GM21786 (cell line): ENCODE measurements at regions not wholly inside any gene's neighbourhood (a gene's known extent, or its start where the extent isn't known, plus 50 kb on each side); places are given as distances from the start of the nearest gene placed in this dataset.

Experiments used
- ATAC-seq: cut with Tn5 transposase; IDR thresholded peaks from one replicate; pipeline ENCODE4 v1.9.1; 2021; ENCODE audit not compliant: unreplicated experiment

DNA sequence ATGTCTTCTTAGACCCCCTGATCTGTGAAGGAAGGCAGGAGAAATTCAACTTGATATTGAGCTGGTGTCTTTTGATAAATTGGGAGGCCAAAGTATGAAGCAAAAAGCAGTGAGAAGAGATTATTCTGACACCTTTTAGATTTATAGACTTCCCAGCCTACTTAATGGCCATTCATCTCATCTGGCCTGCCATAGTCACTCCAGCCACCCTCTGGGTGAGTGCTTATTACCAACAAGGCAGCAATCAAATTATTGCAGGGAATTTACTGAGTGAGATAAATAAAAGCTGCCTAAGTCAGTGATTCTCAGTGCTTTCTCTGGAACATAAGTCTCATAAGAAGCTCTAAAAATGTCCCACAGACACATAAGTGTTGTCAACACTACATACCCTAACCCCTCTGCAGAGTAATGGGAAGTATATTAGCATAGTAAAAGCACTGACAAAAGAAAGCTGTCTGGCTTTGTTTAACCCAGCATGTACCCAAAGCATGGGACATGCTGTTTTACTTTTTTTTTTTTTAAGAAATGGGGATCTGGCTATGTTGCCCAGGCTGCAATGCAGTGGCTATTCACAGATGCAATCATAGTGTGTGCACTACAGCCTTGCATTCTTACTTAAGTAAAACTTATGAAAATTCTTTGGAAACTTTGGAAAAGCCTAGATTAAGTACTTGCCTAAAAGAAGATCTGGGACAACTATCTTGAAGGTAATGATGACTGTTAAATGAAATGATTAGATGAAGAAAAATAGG is 725.3 kb downstream of the TUSC7 start:
- no peak for ATAC-seq

DNA sequence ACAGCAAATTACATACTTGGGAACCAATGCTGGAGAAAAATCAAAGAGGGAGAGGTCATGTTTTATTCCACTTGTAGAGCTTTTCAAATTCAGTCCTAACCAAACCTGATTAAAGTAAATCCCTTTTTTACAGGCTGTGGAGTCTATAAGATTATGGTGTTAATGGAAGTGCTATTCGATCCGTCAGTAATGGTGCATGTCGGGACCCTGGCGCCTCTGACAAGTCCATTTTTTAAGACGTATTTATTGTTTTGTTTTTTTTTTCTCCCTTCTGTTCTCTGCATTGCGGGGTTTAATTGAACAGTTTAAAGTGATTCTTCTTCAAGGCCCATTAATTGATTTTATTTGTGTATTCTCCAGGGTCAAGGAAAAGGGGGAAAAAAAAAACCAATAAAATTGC is 725.9 kb downstream of the TUSC7 start:
- no peak for ATAC-seq

DNA sequence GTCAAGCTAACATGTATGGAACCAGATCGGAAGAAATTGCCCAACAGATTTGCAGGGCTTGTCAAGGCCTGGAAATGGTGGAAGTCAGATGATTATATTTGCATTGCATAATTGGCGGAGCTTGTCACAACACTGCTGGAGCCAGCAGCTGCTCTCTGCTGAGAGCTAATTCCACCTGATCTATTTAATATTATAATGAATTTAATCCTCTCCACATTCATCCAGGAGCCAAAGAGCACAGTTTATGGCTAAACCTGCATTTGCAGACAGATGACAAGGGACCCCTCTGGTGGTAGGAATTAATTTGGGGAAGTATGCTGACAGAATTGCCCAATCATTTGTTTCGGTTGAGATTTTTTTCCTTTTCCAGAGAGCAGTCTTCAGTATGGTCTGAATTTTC is 730.2 kb downstream of the TUSC7 start:
- no peak for ATAC-seq

DNA sequence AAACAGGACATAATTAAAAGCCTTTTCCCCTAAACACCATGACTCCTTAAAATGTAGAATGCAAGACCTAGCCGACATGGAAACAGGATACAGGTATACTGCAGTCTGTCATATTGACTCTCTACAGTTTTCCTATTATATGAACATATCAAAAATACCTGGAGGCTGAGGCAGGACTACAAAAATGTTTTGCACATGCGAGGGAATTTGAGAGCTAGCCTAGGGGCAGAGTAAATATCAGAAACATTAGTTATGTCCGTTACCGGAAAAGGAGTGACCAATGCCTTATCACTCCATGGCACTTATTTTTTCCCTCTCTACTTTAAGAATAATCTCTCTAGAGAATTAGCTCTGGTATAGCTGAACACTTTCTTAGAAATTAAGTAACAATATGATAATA is 732.3 kb downstream of the TUSC7 start:
- no peak for ATAC-seq

DNA sequence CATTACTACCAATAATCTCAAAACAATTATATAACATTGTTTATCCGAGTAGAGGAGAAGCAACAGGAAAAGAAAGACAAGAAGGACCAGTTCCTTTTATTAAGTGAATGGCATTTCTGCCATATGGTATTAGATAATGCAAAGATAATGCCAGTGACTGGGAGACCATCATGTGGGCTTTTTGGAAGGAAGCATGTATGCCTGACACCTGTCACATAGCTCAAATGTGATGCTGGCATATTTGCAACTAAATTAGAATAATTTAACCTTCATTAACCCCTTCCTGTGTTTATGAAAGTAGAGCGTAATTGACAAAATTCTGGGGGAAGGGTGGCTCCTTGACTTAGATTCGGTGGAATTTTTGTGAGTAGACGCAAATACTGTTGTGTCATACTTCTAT is 733.0 kb downstream of the TUSC7 start:
- ATAC-seq = no peak

DNA sequence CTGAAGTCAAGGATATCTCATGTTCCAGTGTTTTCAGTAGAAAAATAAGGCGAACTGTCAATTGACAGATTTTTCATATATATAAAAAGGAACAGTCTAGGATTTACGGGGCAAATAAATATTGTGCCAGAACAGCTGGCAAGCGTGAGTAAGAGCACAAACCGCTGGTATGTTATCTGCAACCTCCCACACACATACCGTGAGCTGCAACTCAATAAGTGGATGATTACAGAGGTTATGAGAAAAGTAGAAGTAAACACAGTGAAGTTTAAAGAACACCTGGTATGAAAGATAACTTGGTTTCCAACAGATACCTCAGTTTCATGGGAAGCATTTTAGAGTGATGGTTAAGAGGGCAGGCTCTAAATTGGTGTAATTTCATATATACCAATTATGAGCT is 733.4 kb downstream of the TUSC7 start:
- no peak for ATAC-seq

DNA sequence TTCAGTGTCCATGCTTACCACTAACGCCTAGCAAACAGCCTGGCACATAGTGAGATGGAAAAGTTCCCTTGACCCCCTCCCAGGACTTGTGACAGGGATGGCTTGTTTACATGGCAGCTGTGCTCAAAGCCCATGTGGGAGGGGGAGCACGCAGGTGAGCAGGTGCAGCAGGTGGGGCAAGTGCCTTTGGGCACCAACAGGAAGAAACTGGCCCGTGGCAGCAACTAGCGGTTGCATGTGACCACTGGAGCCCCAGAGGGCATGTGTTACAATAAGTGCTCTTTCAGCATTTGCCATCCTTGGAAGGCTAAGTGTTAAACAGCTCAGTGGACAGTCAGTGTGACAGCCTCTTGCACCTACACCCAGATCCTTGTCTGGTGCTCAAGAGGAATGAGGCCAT is 734.6 kb downstream of the TUSC7 start:
- no peak for ATAC-seq

DNA sequence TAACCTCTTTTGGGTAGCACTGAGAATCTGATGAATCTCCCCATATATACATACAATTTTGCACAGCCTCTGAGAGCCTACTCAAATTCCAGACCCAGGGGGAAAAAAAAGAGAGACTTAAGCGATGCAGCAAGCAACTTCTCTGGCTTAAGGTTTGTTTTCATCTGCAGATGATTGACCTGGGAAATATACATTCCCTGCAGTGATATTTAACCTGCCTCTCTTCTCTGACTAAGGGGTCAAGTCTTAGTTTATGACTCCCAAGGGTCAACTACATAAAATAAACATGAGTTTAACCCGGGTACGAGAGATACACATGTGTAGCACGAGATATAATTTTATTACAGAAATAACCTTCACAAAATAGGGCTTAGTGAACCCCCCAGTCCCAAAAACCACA is 737.8 kb downstream of the TUSC7 start:
- no peak for ATAC-seq

DNA sequence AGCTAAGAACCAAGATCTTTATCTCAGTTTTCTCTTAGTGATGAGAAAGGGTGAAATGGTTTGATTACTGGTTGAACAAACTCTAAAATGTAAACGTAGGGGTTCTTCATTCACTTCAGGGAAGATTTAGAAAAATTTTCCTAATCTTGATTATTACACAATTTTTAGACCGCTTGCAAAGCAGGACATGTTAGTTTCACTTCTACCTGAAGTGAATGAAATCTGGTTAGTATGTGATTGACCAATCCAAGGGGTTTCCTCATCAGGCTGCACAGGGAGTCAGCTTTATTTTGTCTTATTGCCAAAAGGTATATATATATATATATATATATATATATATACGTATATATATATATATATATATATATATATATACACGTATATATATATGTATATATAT is 740.4 kb downstream of the TUSC7 start:
- no peak for ATAC-seq

DNA sequence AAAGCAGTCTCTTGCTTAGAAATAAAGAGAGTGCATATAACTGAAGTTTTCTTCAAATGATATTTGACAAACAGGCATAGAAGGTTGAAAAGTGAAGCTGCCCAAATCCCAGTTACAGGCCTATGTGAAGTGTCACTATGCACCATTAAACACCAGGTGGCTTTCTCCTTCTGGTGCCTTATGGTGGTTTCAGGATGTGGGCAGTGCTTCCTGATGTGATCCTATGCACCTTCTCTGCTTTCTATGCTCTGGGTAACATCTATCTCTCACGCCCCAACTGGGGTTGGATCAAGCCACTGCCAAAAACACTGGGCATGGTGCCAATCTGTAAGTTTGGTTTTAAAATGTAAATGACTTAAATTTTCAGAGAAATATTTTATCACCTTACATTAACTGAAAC is 744.7 kb downstream of the TUSC7 start:
- ATAC-seq = no peak

DNA sequence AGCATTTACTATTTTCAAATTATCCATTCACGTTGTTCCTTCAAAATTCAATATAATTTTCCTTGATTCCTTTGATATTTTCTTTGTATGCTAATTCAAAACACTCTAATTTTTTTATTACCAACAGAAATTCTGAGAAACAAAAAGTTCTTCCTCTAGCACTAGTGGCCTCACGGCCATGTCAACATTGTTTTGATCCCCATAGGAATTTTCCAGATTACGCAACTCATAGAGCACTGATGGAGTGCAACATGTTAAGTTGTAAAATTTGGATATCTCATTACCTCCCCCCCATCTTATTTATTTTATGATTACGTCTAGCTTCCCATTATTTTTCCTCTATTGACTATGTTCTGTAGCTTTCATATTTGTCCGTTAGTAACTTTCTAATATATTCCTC is 745.3 kb downstream of the TUSC7 start:
- ATAC-seq = no peak

DNA sequence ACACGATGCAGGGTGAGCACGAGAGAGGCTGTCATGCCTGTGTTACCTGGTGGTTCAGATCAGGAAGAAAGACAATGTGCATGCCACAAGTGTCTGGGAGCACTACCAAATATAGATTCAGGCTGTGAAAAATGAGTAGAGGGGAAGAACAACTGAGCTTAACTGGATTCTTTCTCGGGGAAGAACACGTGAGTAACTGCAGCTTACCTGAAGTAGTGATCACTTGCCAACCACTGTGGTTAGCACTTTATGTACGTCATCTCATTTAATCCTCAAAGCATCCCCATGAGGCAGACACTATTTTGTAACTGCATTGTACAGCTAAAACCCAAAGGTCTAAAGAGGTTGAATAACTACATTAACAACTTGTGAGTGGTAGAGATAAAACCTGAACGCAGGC is 746.2 kb downstream of the TUSC7 start:
- no peak for ATAC-seq

DNA sequence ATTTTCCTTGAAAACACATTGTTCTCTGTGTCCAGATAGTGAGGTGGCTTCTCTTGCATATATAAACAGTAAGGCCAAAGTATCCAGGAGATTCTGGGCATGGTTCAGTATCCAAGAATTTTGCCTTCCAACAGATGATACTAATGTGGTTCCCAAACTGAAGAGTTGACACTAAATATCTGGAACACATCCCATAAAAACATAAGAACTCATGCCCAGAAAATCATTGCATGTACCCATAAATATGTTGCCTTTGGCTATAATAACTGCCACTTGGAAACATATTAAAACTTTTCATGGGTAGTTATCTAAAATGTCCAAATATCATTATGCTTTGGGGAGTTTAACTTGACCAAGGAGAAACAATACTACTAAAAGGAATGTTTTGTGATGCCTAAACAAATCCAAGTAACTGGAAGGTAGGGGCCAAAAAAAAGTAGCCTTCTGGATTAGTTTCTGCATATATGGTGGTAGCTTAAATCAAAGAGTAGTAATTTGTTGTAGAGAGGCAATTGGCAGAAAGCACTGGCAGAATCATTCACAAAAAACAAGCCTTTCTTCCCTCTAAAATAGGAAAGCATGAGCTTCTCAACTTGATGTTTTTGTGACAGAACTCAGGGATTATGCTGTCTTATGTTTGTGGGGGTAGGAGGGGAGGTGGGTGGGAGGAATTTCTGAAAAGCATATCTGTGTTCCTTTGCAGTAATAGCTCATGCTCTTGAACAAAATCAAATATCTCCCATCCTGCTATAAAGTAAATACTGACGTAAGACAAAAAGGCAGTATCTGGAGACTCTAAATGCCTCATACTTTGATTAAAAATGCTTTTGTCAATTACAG is 753.9 kb downstream of the TUSC7 start:
- no peak for ATAC-seq

DNA sequence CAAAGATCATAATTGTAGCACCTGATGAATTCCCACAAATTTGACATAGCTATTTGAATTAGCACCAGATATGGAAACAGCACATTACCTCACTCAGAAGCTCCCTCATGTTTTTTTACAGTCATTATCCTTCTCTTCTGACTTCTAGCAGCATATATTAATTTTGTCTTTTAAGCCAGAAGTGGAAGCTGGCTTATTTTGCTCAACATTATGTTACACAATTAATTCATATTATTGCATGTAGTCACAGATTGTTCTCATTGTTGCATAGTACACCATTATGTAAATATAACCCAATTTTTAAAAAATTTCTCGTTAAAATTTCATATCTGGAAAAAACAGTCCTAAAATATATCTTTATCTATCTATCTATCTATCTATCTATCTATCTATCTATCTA is 762.3 kb downstream of the TUSC7 start:
- ATAC-seq = no peak

DNA sequence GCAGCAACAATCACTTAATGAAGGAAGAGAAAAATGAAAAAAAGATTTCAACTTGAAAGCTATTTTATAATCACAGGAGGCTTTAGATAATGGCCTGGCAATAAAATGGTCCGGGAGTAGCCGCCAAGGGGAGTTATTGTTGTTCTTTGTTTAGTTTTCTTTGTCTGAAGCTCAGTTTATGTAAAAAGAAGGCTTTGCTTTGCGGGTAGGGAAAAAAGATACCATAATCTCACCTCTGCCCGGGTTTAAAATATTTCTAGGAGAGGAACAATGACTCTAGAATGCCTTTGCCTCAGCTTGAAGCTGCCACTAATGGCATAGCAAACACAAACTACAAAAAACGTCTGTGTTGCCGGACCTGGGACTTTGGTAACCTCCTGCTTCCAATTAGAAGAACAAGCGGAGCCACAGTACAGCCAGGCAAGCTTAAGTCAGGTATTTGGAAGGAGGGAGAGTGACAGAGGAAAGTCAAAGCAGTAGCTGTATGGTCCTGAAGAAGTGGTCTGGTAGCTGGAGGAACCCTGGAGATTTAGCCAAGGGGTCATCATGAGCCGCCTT is 764.5 kb downstream of the TUSC7 start:
- no peak for ATAC-seq

DNA sequence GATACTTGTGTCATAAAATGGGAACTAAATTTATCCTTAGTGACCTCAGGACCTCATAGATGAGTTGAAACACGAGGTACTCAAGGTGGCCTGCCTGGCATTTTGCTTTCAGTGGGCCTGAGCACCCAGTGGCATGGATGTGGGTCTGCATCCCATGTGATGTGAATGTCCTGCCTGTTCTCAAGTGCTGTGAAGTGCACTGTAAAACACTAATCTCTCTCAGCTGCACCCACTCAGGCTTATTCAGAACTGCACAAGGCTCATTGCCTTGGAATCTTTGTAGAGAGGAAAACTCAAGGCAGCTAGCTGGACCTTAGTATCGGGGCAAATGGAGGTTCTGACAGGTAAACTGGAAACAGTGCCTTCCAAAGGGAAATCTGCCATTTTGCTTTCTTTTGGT is 767.0 kb downstream of the TUSC7 start:
- ATAC-seq = no peak

DNA sequence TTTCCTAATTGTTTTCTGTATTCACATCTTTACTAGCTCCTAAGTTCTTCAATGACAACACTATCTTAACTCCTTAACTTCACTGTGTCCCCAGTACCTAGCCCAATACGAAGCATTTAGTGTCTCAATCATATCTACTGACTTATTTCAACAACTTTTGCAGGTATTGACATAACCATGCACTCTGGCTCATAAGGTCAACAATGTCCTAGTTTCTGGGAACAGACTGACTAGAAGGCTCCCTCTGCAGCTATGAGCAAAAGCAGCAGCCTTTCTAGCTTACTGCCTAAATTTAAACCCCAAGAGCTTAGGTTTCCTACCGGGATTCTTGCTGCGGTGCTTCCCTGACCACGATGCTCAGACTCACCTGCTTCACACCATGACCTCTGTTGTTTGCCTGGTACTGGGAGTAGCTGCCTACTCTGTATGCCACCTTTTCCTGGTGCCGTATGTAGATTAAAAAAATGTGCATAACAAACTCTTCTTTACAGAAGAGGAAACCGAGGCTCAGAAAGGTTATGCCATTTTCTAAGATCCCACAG is 767.7 kb downstream of the TUSC7 start:
- ATAC-seq = no peak

DNA sequence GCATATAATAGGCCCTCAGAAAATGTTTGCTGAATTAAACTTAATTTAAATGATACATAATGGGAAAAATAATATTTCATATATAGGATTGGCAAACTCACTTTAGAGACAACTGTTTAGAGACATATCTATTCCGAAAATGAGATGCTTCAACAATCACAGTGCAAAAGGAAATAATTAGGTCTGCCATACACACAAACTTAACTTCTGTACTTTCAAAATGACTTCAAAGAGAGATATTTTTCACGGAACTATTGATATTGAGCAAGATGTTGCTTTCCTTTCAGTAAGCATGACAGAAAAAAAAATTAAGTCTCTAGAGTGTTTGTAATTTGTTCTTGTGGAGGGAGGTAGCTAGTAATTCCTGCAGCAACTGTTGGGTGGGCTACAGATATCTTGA is 769.5 kb downstream of the TUSC7 start:
- peak; percentile 67 for ATAC-seq

DNA sequence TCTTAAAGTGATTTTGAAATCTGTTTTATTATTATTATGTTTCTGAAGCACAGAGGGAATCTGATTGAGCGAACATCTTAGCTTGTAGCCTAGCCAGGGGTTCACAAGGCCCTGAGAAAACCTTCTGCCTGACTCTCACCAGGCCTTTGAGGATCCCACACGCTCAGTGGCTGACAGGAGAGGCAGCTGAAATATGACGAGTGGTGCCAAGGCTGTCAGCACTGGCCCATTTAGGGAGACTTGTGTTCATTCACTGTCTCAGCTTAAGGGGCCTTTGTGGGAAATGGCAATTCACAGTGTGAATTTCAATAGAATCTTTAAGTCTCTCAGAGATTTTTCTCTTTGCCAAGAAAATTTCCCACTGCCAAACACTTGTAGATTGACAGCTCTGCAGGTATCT is 770.9 kb downstream of the TUSC7 start:
- ATAC-seq = no peak

DNA sequence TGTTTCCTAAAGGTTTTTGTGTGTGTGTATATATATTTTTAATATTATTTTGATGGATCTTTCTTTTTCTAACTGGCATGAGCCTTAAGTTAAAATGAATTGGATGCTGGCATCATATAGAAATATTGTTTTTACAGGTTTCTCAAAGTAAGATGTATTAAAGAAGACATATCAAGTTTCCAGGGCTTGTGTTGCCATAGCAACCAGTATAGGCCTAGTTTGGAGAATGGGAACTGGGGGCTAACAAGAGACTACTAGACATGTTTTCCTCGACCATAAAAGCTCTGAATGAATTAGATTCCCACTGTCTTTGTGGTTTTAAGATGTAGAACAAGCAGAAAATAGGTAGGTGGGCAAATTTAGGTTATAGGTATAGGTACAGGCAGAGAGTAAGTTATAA is 771.4 kb downstream of the TUSC7 start:
- no peak for ATAC-seq

DNA sequence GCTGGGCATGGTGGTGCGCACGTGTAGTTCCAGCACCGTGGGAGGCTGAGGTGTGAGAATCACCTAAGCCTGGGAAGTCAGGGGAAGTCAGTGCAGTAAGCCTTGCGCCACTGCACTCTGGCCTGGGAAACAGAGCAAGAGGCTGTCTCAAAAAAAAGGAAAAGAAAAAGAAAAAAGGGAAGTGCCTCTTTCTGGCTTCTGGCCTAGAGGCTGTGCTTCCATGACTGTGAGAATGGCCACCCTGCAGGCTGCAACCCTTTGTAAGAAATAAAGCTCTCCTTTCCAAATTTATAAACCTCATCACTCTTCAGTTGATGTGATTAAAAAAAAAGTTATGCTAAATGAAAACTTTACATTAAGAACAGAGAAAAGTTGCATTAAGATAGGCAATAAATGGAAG is 774.3 kb downstream of the TUSC7 start:
- no peak for ATAC-seq

DNA sequence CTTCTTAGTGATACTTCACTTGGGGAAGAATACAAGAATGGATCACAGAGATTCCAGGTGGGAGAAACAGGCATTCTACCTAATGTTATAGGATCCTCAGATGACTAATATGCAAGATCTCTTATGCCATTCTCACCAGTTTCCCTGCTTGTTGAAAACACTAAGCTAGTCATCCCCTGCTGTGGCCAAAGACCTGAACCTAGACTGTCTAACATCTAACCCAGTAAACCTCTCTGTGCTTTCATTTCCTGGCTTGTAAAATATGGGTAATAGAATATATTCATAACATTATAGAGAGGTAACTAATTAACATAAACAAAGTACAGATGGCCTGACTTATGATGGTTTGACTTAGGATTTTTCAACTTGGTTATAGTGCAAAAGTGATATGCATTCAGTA is 776.3 kb downstream of the TUSC7 start:
- peak; percentile 54 for ATAC-seq
